GM18858 (cell line): ENCODE measurements at regions not wholly inside any gene's neighbourhood (a gene's known extent, or its start where the extent isn't known, plus 50 kb on each side); places are given as distances from the start of the nearest gene placed in this dataset.

Source experiments
- ATAC-seq: cut with Tn5 transposase; IDR thresholded peaks from one replicate; pipeline ENCODE4 v1.9.1; 2021; ENCODE audit not compliant: unreplicated experiment

DNA sequence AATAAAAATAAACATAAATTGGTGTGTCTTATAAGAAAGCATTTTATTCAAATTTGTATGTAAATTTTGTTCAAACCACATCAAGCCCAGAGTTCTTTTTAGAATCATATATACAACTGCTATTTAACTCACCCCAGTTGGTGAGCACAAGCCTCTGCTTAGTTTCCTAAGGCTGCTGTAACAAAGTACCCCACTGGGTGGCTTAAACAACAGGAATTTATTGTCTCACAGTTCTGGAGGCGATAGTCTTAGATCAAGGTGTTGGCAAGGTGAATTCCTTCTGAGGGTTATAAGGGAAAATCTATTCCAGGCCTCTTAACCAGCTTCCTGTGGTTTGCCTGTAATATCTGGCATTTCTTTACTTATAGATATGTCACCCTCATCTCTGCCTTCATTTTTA lies 1133.5 kb downstream of the OLFM4 start:
- ATAC-seq: no peak

DNA sequence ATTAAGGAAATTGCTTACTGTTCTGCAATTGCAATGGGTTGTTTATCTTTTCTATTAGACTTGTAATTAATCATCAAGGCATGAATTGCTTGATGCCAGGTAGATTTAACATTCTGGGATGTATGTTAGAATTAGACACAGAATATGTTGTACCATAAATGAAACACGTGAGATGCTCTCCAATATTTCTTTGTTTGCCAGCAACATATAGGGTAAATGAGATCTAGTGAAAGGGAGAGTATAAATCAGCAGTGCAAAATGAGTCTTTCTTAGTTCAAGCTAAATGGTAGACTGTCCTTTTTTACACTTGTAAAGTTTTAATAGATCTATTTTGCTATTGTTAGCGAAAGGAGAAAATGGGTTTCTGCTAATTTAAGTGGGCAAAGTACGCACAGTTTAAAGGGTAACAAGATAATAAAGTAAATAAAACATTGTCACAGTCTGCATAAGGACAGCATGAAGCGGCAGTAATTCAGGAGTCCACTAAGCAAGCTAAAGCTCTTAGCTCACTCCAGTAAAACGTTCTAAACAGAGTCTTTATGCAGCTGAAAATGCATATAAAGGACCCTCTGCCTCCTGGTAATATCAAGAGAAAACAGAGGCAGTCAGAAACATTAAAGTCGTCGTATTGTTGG lies 1137.1 kb downstream of the OLFM4 start:
- ATAC-seq: no peak

- ATAC-seq: no peak
These were observed 1145.4 kb downstream of the OLFM4 start for GRCh38 chr13:54173996-54174395.

DNA sequence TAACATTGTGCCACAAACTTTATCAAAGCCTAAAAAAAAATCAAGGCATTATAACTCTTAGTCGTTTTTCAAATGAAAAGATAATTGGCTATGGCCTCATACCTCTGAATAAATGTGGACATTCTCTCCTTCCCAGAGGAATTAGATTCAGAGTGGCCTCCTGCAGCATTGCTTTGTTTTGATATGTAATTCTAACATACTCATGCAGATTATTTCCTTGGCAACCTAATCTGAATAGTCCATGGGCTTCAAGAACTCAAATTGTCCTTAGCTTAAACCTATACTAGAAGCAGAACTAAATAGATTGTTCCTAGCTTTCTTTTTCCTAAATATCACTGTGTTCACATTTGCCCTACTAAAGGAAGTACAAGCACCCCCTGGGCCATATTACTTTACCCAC lies 1146.9 kb downstream of the OLFM4 start:
- ATAC-seq: no peak

GRCh38 chr13:54177466-54177865 lies 1148.9 kb downstream of the OLFM4 start:
- no peak for ATAC-seq

DNA sequence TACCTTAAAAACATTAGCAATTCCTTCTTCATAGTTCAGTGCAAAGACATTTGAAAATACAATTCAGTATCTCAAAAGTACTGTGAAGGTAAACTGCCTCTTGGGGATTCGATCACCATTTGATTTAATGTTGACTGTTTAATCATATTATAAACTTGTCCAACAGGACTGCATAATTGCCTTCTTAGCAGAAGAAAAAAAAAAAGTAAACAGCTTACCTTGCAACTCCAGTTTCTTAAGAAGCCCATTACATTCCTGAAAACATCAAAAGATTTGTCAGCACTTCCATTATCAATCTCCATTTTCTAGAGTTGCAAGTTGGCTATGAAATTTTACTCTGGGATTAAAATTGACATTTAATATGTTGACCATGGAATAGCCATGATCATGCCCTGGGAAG lies 1154.6 kb downstream of the OLFM4 start:
- no peak for ATAC-seq

DNA sequence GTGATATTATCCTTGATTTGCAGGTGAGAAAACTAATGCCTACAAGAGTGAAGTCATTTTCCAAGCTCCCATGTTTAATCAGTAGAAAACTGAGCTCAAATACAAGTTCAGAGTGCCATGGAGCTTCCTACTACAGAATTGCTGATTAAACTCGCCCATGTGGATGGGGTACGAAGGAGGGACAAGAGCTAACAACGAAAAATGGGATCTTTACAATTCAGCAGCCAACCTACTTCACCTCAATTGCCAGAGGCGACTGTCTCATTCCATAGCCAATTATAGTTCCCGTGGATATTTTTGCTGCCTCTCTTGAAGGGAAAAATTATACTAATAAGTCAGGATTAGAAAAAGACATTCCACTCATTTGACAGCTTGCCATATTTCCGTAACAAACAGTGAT lies 1155.1 kb downstream of the OLFM4 start:
- no peak for ATAC-seq

- ATAC-seq: no peak
These were observed 1156.0 kb downstream of the OLFM4 start for GRCh38 chr13:54184576-54184975.

GRCh38 chr13:54185101-54185500 lies 1156.5 kb downstream of the OLFM4 start:
- no peak for ATAC-seq

GRCh38 chr13:54185785-54186184 lies 1157.2 kb downstream of the OLFM4 start:
- no peak for ATAC-seq

- ATAC-seq: no peak
These were observed 1158.8 kb downstream of the OLFM4 start for GRCh38 chr13:54187461-54187860.

DNA sequence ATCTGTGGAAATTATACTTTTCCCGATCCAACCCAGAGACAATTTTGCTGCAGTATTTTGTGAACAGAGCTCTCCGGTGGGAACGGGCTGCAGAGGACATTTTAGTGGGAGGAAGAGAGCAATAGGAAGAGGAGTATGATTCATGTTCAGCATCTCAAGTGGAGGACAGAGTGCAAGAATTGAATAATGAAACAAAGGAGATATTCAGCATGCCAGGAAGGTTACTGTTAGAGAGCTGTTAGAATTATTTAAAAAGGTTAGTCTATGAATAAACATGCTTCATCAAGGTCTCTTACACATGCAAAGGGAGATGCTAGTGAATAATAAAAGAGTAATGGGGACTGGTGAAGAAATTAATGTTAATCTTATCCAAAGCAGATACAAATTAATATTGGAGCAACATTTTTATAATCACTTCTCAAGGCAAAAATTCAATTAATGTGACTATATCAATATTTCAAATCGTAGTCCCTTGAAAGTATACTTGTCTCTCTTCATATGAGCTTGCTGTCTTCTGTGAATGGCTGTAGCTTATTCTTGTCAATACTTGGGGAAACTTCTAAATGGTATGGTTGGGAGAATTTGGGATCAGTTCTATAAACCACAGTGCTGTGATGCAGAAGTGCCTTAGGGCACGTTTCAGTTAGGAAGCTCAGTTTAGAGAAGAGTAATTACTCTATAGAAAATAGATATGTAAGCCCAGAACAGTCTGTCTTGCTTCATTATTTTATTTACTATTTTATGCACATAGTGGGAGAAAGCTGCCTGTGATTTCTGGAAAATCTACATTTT lies 1165.8 kb downstream of the OLFM4 start:
- ATAC-seq: no peak

GRCh38 chr13:54196684-54197083 lies 1168.1 kb downstream of the OLFM4 start:
- ATAC-seq: no peak

GRCh38 chr13:54198911-54199310 lies 1170.3 kb downstream of the OLFM4 start:
- no peak for ATAC-seq

GRCh38 chr13:54206626-54207025 lies 1178.0 kb downstream of the OLFM4 start:
- ATAC-seq: no peak

GRCh38 chr13:54210397-54211049 lies 1181.9 kb downstream of the OLFM4 start:
- ATAC-seq: no peak

DNA sequence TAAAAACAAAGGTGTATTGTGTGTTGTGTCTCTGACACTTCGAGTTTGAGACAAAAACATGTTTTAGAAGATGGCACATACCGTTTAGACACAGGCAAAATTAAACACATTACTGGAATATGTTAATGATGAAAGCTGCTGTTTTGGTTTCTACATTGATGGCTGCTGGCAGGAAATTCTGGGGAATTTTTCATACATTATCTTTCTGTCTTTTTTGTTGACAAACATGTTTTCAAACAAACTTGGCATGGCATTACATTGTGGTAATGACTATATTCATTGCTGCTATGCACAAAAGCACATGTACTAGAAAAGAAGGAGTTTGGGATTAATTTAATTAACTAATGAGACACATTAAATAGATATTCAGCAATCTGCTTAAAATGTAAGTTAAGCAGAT lies 1187.6 kb downstream of the OLFM4 start:
- no peak for ATAC-seq

- no peak for ATAC-seq
These were observed 1198.3 kb downstream of the OLFM4 start for GRCh38 chr13:54226876-54227275.

DNA sequence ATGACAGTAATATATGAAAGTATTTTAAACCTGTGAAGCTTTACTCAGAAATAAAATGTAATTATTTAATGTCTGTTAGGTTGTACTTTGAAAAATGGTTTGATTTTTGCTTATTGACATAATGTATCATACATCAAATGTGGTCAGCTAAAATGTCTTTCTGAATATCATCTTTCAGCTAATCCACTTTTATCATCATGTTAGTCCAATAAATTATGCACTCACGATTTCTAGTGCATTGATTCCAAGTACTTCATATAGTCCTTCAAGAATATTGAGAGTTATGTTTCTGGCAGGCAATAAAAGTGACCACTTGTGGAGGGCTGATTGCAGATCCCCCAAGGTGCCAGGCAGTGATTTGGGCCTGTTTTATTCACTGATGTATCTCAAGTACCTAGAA lies 1204.1 kb downstream of the OLFM4 start:
- ATAC-seq: no peak

DNA sequence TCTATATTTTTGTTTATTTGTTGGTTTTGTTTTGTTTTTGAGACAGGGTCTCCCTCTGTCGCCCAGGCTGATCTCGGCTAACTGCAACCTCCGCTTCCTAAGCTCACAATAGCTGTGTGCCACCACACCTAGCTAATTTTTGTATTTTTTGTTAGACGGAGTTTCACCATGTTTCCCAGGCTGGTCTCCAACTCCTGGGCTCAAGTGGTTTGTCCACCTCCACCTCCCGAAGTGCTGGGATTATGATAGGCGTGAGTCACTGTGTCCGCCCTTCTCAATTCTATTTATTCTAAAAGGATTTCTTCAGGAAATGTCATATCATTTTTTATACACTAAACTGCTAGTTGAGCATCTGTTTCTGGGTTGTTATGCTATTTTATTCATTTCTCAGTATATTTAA lies 1206.0 kb downstream of the OLFM4 start:
- no peak for ATAC-seq

- no peak for ATAC-seq
These were observed 1213.1 kb downstream of the OLFM4 start for GRCh38 chr13:54241719-54242118.

- no peak for ATAC-seq
These were observed 1219.7 kb downstream of the OLFM4 start for GRCh38 chr13:54248306-54248705.
